HG03575 (cell line): ENCODE measurements at regions not wholly inside any gene's neighbourhood (a gene's known extent, or its start where the extent isn't known, plus 50 kb on each side); places are given as distances from the start of the nearest gene placed in this dataset.
"Not testable (repeated sequence)": the region's sequence is repeated elsewhere in the genome, so short reads cannot be mapped to it uniquely, and the experiment has no call there.

ENCODE experiments used
- ATAC-seq: cut with Tn5 transposase; IDR thresholded peaks from one replicate; pipeline ENCODE4 v1.9.1; 2021; ENCODE audit not compliant: unreplicated experiment, insufficient number of reproducible peaks, low FRiP score; ENCODE audit errors: extremely low read depth

DNA sequence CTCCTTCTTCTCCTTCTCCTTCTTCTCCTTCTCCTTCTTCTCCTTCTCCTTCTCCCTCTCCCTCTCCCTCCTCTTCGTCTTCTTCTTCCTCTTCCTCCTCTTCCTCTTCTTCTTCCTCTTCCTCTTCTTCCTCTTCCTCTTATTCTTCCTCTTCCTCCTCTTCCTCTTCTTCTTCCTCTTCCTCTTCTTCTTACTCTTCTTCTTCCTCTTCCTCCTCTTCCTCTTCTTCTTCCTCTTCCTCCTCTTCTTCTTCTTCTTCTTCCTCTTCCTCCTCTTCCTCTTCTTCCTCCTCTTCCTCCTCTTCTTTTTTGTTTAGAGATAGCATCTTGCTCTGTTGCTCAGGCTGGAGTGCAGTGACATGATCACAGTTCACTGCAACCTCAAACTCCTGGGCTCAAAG, 97.7 kb upstream of the MPHOSPH6 start:
- not testable (repeated sequence) for ATAC-seq

DNA sequence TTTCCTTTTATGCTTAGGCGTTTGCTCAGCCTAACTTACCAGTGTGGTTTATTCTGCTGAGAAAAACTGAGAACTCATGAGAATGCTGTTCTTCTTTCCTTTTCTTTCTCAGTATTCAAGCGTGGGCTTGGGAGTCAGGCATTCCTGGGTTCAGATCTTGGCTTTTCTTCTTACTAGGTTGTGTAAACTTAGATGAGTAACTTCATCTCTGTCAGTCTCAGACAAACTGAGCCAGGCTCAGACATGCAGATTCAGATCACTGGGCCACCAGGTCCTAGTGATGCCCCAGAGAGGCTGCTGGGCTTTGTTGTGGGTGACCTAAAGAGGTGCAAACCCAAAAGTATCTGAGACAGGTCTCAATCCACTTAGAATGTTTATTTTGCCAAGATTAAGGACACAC, 95.8 kb upstream of the MPHOSPH6 start:
- no peak for ATAC-seq

GRCh38 chr16:82264756-82265155, 94.7 kb upstream of the MPHOSPH6 start:
- ATAC-seq, result no peak

DNA sequence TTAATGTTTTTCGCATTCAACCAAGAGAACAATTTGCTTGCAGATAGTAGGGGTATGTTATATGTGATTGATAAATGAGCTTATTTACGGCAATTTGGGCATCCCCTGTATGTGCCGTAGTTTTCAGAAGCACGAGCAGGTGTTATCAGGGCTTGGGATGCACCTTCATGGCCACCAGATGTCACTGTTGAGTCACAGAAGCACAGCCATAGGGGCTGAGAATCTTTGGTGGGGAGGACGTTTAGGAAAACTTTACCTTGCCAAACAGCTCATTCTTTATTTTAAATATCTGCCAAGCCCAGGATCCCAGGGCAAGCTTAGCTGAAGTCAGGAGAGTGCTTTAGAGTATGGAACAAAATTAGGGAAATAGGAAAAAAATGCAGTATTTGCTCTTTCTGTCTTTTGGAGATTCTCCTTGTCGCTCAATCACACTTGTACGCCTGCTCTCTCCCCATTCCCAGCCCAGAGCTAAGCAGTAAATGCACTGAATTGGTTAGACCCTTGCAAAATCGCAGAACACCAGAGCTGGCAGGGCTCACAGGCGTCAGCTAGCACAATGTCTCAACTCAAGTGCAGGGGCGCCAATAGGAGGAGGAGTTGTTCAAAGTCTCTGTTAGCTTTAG, 93.6 kb upstream of the MPHOSPH6 start:
- ATAC-seq, result no peak

- ATAC-seq, result no peak
These were observed 92.2 kb upstream of the MPHOSPH6 start for GRCh38 chr16:82262244-82262643.

DNA sequence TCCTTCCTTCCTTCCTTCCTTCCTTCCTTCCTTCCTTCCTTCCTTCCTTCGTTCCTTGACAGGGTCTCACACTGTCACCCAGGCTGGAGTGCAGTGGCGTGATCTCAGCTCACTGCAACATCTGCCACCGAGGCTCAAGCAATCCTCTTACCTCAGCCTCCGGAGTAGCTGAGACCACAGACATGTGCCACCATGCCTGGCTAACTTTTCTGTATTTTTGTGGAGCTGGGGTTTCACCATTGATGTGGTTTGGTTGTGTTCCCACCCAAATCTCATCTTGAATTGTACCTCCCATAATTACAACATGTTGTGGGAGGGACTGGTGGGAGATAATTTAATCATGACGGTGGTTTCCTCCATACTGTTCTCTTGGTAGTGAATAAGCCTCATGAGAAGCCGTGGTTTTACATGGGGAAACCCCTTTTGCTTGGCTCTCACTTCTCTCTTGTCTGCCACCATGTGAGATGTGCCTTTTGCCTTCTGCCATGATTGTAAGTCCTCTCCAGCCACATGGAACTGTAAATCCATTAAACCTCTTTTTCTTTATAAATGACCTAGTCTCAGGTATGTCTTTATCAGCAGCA, 90.3 kb upstream of the MPHOSPH6 start:
- ATAC-seq, result no peak

- ATAC-seq, result no peak
These were observed 89.7 kb upstream of the MPHOSPH6 start for GRCh38 chr16:82259731-82260130.

DNA sequence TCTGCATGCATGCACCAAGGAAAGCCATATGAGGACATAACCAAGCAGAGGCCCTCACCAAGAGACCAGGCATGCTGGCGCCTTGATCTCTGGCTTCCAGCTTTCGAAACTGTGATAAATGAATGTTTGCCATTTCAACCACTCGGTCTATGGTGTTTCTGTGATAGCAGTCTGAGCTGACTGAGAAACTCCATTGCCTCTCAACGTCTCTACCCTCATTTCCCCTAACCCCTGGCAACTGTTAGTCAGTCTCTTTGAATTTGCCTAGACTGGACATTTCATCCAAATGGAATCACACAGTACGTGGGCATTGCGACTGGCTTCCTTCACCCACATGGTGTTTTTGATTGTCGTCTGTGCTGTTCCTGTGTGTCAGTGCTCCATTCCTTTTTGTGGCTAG, 88.0 kb upstream of the MPHOSPH6 start:
- no peak for ATAC-seq

DNA sequence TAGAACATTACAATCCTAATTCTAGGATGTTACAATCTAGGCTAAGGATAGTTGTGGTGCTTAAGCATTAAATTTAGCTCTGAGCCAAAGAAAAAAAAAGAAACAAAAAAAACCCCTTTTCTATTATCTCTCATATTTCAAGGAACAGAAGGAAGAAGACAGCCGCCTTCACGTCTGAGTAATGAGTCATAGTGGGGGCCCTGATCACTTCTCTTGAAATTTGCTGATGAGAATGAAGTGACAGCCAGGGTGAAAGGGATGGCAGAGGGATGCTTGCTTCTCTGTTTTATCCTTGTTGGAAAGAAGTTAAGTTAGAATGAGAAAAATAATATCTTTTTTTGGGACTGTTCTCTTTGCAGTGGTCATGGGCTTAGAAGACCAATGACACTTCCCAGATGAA, 82.6 kb upstream of the MPHOSPH6 start:
- no peak for ATAC-seq

- no peak for ATAC-seq
These were observed 78.7 kb upstream of the MPHOSPH6 start for GRCh38 chr16:82248677-82249076.

DNA sequence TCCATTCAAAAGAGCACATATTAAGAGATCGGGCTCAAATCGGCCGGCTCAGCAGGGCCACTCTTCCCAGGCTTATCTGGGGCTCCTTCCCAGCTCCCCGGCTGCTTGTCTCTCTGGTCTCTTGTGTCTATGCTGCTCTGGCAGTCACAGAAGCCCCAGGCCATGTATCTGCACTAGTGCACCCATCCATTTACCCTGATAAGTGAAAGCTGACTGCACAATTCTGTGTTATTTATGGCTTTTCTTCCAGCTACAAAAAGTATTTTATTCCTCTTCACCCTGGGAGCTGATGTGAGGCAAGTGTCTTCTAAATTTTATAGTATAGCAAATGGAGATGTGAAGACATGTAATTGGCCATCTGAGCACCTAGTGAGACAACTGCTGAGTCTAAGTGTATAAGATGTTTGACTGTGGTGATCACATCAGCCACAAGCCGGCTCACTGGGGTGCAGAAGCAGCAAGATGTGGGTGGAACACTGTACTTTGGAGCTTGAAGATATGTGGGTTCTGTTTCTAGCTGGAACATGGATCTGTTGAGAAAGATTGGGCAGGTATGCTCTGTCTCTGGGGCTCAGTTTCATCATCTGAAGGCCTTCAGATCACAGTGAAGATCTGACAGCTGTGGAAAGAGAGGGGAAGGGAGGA, 78.1 kb upstream of the MPHOSPH6 start:
- ATAC-seq, result no peak

GRCh38 chr16:82242201-82242600, 72.2 kb upstream of the MPHOSPH6 start:
- no peak for ATAC-seq

DNA sequence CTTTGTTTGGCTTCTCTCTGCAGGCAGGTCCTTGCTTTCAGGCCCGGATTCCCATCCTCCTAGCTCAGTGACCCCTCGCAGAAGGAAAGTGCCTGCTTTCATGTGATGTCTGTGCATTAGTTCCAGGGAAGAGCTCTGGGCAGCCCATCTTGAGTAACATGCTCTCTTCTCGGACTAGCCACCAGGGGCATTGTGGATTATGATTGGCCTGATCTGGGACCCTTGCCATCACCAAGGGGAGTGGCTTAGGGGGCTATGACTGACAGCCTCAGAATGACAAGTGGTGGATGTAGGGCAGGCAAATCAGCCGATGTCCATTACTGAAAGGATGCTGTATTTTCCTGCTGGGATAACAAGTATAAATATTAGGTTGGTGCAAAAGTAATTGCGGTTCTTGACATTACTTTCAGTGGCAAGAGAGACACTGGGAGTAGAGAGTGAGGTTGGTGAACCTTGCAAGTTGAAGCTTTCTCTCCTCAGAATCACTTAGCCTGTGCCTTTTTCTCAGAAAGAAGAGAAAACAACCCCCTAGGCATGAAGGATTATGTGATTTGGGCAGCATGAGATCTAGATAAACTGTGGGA, 71.5 kb upstream of the MPHOSPH6 start:
- ATAC-seq, result no peak

DNA sequence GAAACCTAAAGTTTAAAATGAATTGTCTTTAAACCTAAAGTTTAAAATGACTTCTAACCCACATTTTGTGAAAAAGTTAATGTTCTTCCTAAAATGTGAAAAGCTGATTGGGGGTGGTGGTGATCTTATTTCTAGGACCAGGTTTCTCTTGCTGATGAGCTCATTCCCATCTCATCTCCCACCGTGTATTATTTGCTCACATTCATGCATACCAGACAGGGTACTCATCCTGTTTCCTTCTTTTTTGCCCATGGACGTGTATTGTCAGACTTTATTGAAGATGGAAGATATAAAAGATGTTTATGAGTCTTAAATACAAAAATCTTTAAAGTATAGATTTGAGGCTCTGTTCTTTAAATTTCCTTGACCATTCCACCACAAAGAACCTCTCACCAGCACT, 70.1 kb upstream of the MPHOSPH6 start:
- ATAC-seq, result no peak

GRCh38 chr16:82236875-82237274, 66.9 kb upstream of the MPHOSPH6 start:
- no peak for ATAC-seq

DNA sequence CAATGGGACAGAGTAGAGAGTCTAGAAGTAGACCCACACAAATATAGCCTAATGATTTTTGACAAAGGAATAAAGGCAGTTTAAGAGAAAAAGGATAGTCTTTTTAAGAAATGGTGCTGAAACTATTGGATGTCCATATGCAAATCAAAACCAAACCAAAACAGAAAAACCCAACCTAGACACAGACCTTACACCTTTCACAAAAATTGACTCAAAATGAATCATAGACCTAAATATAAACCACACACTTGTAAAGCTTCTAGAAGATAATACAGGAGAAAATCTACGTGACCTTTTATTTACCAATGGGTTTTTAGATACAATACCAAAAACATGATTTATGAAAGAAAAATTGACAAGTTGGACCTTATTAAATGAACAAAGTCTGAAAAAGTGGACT, 66.4 kb upstream of the MPHOSPH6 start:
- ATAC-seq, result no peak

DNA sequence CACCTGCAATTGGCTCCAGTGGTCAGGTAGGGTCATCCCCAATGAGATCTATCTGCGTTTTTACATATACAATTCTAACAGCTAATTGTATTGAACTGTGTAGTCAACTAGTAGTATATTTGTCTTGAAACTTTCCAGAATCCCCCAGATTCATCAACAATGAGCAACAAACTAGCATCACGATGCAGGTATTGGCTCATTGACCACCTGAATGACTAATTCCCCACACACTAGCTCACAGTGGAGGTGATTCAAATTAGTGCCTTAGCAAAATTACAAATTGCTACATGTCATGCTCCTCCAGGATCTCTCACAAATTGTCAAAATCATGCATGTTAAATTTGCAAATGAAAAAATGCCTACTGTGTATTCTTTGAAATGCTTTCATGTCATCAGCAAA, 62.8 kb upstream of the MPHOSPH6 start:
- no peak for ATAC-seq

GRCh38 chr16:82231008-82231787, 61.2 kb upstream of the MPHOSPH6 start:
- ATAC-seq, result no peak

DNA sequence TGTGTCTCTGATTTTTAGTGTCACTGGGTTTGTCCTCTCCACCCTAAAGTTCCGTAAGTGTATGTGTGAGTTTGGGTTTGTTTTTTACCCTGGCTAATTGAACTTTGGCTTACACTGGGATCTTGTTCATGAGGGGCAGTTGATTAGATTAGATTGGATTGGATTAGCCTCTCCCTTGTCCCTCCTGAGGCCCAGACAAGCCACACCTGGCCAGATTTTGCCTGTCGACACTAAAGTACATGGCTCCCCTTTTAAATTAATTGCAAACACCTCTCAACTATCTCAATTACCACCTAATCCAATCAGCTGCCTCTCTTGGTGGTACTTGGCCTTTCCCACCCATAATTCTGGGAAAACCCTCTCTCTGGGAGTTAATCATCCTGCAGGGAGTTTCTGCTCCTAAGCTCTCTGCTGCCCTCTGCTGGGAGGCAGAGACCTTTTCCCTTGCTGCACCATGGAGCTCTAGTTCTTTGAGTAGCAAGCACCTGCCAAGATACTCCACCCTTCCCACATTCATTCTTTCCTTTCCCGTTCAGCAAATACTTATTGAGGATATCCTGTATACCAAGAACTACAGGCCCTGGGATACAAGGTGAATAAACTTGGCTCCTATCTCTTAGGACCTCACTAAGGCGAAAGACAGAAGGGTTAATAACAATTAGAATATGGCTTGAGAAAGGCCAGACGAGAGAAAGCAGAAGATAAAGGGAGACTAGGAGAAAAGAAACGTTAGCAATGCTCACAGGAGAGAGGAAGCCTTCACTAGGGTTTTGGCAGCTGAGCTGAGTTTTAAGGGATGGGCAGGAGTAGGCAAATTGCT, 60.0 kb upstream of the MPHOSPH6 start:
- ATAC-seq, result no peak
